ENCODE measurements at regions not wholly inside any gene's neighbourhood (a gene's known extent, or its start where the extent isn't known, plus 50 kb on each side); places are given as distances from the start of the nearest gene placed in this dataset.

DNA sequence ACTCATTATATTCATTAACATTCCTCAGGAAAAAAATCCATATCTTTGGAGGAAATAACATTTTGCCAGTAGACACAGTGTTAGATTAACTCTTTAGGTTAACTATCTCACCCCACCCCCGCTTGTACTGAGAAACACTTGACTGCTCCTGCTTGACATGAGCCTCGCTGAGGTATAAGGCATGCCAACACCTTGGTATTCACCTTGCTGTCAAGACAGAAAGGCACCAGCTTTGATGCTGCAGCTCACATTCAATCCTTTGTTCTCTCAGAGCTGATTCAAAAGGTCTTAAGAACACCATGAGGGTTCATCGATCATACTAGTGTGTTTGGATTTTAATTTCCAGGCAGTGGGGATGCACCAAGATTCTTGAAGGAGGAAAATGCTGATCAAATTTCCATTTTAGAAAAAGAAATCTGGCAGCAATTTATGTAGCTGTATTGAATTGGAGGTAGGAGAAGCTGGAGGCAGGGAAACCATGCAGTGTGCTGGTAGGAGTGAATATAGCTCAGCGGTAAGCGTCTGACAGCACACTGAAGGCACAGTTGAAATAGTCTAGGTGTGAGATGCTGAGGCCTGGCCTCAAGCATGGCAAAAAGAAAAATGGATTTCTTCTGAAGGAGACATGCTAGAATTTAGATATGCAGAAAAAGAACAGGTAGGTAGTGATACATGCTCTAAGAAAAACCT lies 108.0 kb upstream of the ST6GALNAC5 start:
- H2AFZ ChIP-seq (replicated peaks; ENCODE audit: low read length, poor library complexity) = no peak overlapping the region
- H2AK9ac ChIP-seq (replicated peaks; ENCODE audit: low read depth, low read length, poor library complexity) = no peak overlapping the region
- H3K18ac ChIP-seq (ENCODE audit: low read depth, low read length) = no peak overlapping the region
- no peak overlapping the region for H2BK120ac ChIP-seq (ENCODE audit: low read depth, low read length)
- no peak overlapping the region for H2BK5ac ChIP-seq (ENCODE audit: low read depth, low read length, poor library complexity, severe bottlenecking)
- TF ChIP-seq POLR2A (IDR thresholded peaks at IDR 0.05; ENCODE audit: low read depth, low read length) (no peak), CHD1 (IDR thresholded peaks at IDR 0.05; ENCODE audit: low read depth, low read length) (no peak), MXI1 (IDR thresholded peaks at IDR 0.05; ENCODE audit: borderline replicate concordance, low read depth, low read length) (no peak), MAZ (IDR thresholded peaks at IDR 0.05; ENCODE audit: borderline replicate concordance, low read depth, low read length) (no peak), BHLHE40 (IDR thresholded peaks at IDR 0.05; ENCODE audit: low read depth, low read length) (no peak), RFX5 (IDR thresholded peaks at IDR 0.05; ENCODE audit: low read depth, low read length) (no peak), FOS (IDR thresholded peaks at IDR 0.05; ENCODE audit: low read depth, low read length) (no peak), RCOR1 (IDR thresholded peaks at IDR 0.05; ENCODE audit: insufficient replicate concordance, low read length) (no peak), NFE2L2 (IDR thresholded peaks at IDR 0.05; ENCODE audit: low read depth, low read length) (no peak), MAFK (IDR thresholded peaks at IDR 0.05; ENCODE audit: low read depth, low read length) (no peak), RAD21 (IDR thresholded peaks at IDR 0.05; ENCODE audit: low read length) (no peak), SMC3 (IDR thresholded peaks at IDR 0.05; ENCODE audit: low read depth, low read length) (no peak), CEBPB (IDR thresholded peaks at IDR 0.05; ENCODE audit: low read depth, low read length) (no peak)
- TF ChIP-seq, protein P1, sequence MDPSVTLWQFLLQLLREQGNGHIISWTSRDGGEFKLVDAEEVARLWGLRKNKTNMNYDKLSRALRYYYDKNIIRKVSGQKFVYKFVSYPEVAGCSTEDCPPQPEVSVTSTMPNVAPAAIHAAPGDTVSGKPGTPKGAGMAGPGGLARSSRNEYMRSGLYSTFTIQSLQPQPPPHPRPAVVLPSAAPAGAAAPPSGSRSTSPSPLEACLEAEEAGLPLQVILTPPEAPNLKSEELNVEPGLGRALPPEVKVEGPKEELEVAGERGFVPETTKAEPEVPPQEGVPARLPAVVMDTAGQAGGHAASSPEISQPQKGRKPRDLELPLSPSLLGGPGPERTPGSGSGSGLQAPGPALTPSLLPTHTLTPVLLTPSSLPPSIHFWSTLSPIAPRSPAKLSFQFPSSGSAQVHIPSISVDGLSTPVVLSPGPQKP (IDR thresholded peaks at IDR 0.05; ENCODE audit: borderline replicate concordance, low read depth, low read length) = no peak
- TF ChIP-seq, protein P2, sequence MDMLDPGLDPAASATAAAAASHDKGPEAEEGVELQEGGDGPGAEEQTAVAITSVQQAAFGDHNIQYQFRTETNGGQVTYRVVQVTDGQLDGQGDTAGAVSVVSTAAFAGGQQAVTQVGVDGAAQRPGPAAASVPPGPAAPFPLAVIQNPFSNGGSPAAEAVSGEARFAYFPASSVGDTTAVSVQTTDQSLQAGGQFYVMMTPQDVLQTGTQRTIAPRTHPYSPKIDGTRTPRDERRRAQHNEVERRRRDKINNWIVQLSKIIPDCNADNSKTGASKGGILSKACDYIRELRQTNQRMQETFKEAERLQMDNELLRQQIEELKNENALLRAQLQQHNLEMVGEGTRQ (IDR thresholded peaks at IDR 0.05; ENCODE audit: low read depth, low read length) = no peak
- TF ChIP-seq, protein P3, sequence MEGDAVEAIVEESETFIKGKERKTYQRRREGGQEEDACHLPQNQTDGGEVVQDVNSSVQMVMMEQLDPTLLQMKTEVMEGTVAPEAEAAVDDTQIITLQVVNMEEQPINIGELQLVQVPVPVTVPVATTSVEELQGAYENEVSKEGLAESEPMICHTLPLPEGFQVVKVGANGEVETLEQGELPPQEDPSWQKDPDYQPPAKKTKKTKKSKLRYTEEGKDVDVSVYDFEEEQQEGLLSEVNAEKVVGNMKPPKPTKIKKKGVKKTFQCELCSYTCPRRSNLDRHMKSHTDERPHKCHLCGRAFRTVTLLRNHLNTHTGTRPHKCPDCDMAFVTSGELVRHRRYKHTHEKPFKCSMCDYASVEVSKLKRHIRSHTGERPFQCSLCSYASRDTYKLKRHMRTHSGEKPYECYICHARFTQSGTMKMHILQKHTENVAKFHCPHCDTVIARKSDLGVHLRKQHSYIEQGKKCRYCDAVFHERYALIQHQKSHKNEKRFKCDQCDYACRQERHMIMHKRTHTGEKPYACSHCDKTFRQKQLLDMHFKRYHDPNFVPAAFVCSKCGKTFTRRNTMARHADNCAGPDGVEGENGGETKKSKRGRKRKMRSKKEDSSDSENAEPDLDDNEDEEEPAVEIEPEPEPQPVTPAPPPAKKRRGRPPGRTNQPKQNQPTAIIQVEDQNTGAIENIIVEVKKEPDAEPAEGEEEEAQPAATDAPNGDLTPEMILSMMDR (conservative IDR thresholded peaks at IDR 0.05; ENCODE audit: low read depth, low read length) = no peak
- no TSS peak for BruUV-seq (replicated peaks)
- no peaks in the 10 kb centered on the region for H3K79me1 ChIP-seq (ENCODE audit: low read depth in 1 of 2, low read length in 2 of 2)
- no peak overlapping the region for H4K5ac ChIP-seq (ENCODE audit: low read depth, low read length)
- CTCF ChIA-PET = no interaction called here
- no peak overlapping the region for H3K23ac ChIP-seq (ENCODE audit: low read depth, low read length)
- H3K4me3 ChIP-seq (ENCODE audit: insufficient read depth, low read depth, low read length) = no peak overlapping the region
- H3K27ac ChIP-seq (ENCODE audit: insufficient read depth, low read length) = no peak overlapping the region
- H3K27me3 ChIP-seq (ENCODE audit: control insufficient read depth, insufficient read depth, low read length) = no peaks in the 10 kb centered on the region
- no peak overlapping the region for H3K14ac ChIP-seq (replicated peaks; ENCODE audit: low read depth, low read length)
- H3K36me3 ChIP-seq (ENCODE audit: control insufficient read depth, insufficient read depth, low read length) = no peaks in the 10 kb centered on the region
- H3K9me3 ChIP-seq (ENCODE audit: control insufficient read depth, insufficient read depth, low read length) = no peaks in the 10 kb centered on the region
- 55% methylated on average over 4 of the region's 5 CpGs; no CpG with 5 or more reads in 1 of the 2 experiments for WGBS, 2 experiments (ENCODE audit: extremely low coverage in 2 of 2, insufficient read length in 1 of 2)
- no peaks in the 10 kb centered on the region for H3K4me1 ChIP-seq (ENCODE audit: control insufficient read depth, insufficient read depth, low read length)
- ATAC-seq (ENCODE audit: low read depth) (no peak), DNase-seq (no peak)
- H3K4ac ChIP-seq (ENCODE audit: low read depth, low read length) = no peak overlapping the region
- dilution Hi-C loops (cut with HindIII; ENCODE audit: low sequenced_read_pairs, unreplicated experiment) = no loop called here
- H2BK15ac ChIP-seq (ENCODE audit: low read depth, low read length) = no peak overlapping the region
- H3K9ac ChIP-seq (ENCODE audit: low read depth, low read length) = no peak overlapping the region
- intact Hi-C loops (cut with micrococcal nuclease) = no loop called here
- no peak overlapping the region for H4K91ac ChIP-seq (ENCODE audit: insufficient read depth, low read depth, low read length)
- no peaks in the 10 kb centered on the region for H4K20me1 ChIP-seq (ENCODE audit: insufficient read depth, low read length)
- H3K4me2 ChIP-seq (ENCODE audit: low read depth, low read length) = no peak overlapping the region
- no peak overlapping the region for H4K8ac ChIP-seq (ENCODE audit: low read depth in 2 of 2, low read length in 2 of 2)
- H3K56ac ChIP-seq (ENCODE audit: extremely low read depth, insufficient read depth, low read length) = no peak overlapping the region
- in situ Hi-C loops (cut with MboI; ENCODE audit: low sequenced_read_pairs) = no loop called here
- POLR2A ChIA-PET (ENCODE audit: unreplicated experiment) = no interaction called here
- no peaks in the 10 kb centered on the region for H3K9me1 ChIP-seq (ENCODE audit: insufficient read depth, low read length)
- no peak overlapping the region for H2BK20ac ChIP-seq (ENCODE audit: low read depth, low read length)
- no peak overlapping the region for H2AK5ac ChIP-seq (ENCODE audit: low read depth, low read length)

All from IMR-90 (cell line).